ENCODE measurements at regions not wholly inside any gene's neighbourhood (a gene's known extent, or its start where the extent isn't known, plus 50 kb on each side); places are given as distances from the start of the nearest gene placed in this dataset.

GRCh38 chr2:80725001-80725400 is 420.4 kb upstream of the LRRTM1 start:
- no peak for TF ChIP-seq CTCF (IDR thresholded peaks at IDR 0.05)
- DNase-seq: no peak
- no peaks in the 10 kb centered on the region for H3K27me3 ChIP-seq
- no peaks in the 10 kb centered on the region for H3K36me3 ChIP-seq
- H3K27ac ChIP-seq: no peak overlapping the region
- no peak overlapping the region for H3K4me3 ChIP-seq
- H3K9me3 ChIP-seq: no peaks in the 10 kb centered on the region
- H3K4me1 ChIP-seq: no peaks in the 10 kb centered on the region
- no peak overlapping the region for H3K9ac ChIP-seq (ENCODE audit: low read depth in 2 of 2, low read length in 2 of 2)
- intact Hi-C loops (cut with DNase I): no loop called here

GRCh38 chr2:80722803-80723202 is 418.3 kb upstream of the LRRTM1 start:
- intact Hi-C loops (cut with DNase I): no loop called here
- no peaks in the 10 kb centered on the region for H3K9me3 ChIP-seq

GRCh38 chr2:80719607-80720006 is 415.1 kb upstream of the LRRTM1 start:
- no peak overlapping the region for H3K27ac ChIP-seq
- intact Hi-C loops (cut with DNase I): no loop called here
- no peaks in the 10 kb centered on the region for H3K36me3 ChIP-seq
- H3K4me1 ChIP-seq: no peaks in the 10 kb centered on the region
- no peaks in the 10 kb centered on the region for H3K27me3 ChIP-seq
- no peak overlapping the region for H3K9ac ChIP-seq (ENCODE audit: low read depth in 2 of 2, low read length in 2 of 2)
- H3K4me3 ChIP-seq: no peak overlapping the region
- no peak for DNase-seq
- no peaks in the 10 kb centered on the region for H3K9me3 ChIP-seq
- no peak for TF ChIP-seq CTCF (IDR thresholded peaks at IDR 0.05)

More at GRCh38 chr2:80722803-80723202, 418.3 kb upstream of the LRRTM1 start:
- H3K9ac ChIP-seq (ENCODE audit: low read depth in 2 of 2, low read length in 2 of 2): no peak overlapping the region
- no peaks in the 10 kb centered on the region for H3K27me3 ChIP-seq
- DNase-seq: no peak
- no peak for TF ChIP-seq CTCF (IDR thresholded peaks at IDR 0.05)
- H3K4me3 ChIP-seq: no peak overlapping the region
- H3K4me1 ChIP-seq: no peaks in the 10 kb centered on the region
- no peaks in the 10 kb centered on the region for H3K36me3 ChIP-seq
- H3K27ac ChIP-seq: no peak overlapping the region

- Histone ChIP-seq H3K27me3 (no peaks in the 10 kb centered on the region), H3K4me1 (no peaks in the 10 kb centered on the region), H3K36me3 (no peaks in the 10 kb centered on the region), H3K9me3 (no peaks in the 10 kb centered on the region), H3K9ac (ENCODE audit: low read depth in 2 of 2, low read length in 2 of 2) (no peak overlapping the region), H3K4me3 (no peak overlapping the region), H3K27ac (no peak overlapping the region)
- intact Hi-C loops (cut with DNase I): no loop called here
- no peak for TF ChIP-seq CTCF (IDR thresholded peaks at IDR 0.05)
- DNase-seq: no peak
These were observed 410.9 kb upstream of the LRRTM1 start for GRCh38 chr2:80715433-80715832.

GRCh38 chr2:80711915-80712314 is 407.4 kb upstream of the LRRTM1 start:
- Histone ChIP-seq H3K4me3 (no peak overlapping the region), H3K36me3 (no peaks in the 10 kb centered on the region), H3K27me3 (no peaks in the 10 kb centered on the region), H3K27ac (no peak overlapping the region), H3K9ac (ENCODE audit: low read depth in 2 of 2, low read length in 2 of 2) (no peak overlapping the region), H3K4me1 (no peaks in the 10 kb centered on the region), H3K9me3 (no peaks in the 10 kb centered on the region)
- DNase-seq: no peak
- intact Hi-C loops (cut with DNase I): no loop called here
- no peak for TF ChIP-seq CTCF (IDR thresholded peaks at IDR 0.05)

- intact Hi-C loops (cut with DNase I): no loop called here
- H3K36me3 ChIP-seq: no peaks in the 10 kb centered on the region
- no peak for DNase-seq
- no peak overlapping the region for H3K9ac ChIP-seq (ENCODE audit: low read depth in 2 of 2, low read length in 2 of 2)
- no peaks in the 10 kb centered on the region for H3K4me1 ChIP-seq
- H3K4me3 ChIP-seq: no peak overlapping the region
- no peak for TF ChIP-seq CTCF (IDR thresholded peaks at IDR 0.05)
- H3K27me3 ChIP-seq: no peaks in the 10 kb centered on the region
- no peaks in the 10 kb centered on the region for H3K9me3 ChIP-seq
- no peak overlapping the region for H3K27ac ChIP-seq
These were observed 402.4 kb upstream of the LRRTM1 start for GRCh38 chr2:80706951-80707350.
